ENCODE measurements at regions not wholly inside any gene's neighbourhood (a gene's known extent, or its start where the extent isn't known, plus 50 kb on each side); places are given as distances from the start of the nearest gene placed in this dataset.

DNA sequence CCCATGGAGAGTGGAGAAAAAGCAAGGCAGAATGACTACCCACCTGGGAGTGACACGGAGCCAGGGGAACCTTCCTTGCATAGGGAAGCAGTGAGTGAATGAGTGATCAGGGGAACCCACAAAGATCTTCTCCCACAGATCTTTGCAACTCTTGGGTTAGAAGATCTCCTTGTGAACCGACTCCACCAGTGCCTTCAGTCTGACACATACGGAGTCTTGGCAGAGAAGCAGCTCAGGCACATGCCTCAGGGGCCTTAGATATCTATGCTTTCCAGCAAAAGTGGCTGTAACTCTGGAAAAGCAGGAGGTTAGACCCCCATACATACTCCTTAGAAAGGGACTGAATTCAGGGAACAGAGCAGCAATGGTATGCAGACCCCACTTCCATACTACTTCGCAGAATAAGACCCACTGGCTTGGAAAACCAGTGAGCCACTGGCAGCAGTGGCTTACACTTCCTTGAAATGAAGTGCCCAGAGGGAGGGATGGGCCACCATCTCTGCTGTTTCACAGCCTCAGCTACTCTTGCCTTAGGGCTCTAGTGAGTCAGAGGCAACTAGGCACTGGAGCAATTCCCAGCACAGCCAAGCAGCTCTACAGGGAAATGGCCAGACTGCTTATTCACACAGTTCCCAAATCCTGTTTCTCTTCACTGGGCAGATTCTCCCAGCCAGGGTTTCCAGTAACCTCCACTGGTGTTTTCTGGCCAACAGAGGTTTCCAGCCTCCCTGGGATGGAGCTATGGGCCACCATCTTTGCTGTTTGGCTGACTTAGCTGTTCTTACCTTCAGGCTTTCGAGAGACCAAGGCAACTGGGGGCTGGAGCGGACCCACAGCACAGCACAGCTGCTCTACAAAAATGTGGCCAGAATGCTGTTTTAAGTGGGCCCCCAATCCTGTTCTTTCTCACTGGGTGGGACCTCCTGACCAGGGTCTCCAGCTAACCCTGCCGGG is 82.8 kb upstream of the TCEAL2 start:
- TF ChIP-seq NFIC (IDR thresholded peaks at IDR 0.05), result no peak
- TF ChIP-seq, protein P1, sequence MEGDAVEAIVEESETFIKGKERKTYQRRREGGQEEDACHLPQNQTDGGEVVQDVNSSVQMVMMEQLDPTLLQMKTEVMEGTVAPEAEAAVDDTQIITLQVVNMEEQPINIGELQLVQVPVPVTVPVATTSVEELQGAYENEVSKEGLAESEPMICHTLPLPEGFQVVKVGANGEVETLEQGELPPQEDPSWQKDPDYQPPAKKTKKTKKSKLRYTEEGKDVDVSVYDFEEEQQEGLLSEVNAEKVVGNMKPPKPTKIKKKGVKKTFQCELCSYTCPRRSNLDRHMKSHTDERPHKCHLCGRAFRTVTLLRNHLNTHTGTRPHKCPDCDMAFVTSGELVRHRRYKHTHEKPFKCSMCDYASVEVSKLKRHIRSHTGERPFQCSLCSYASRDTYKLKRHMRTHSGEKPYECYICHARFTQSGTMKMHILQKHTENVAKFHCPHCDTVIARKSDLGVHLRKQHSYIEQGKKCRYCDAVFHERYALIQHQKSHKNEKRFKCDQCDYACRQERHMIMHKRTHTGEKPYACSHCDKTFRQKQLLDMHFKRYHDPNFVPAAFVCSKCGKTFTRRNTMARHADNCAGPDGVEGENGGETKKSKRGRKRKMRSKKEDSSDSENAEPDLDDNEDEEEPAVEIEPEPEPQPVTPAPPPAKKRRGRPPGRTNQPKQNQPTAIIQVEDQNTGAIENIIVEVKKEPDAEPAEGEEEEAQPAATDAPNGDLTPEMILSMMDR (IDR thresholded peaks at IDR 0.05 in 2 of 3, conservative IDR thresholded peaks at IDR 0.05 in 1 of 3; ENCODE audit: insufficient read depth in 2 of 3, low read depth in 1 of 3, low read length in 3 of 3), result no peak
